OCI-LY3 (cell line): ENCODE measurements at regions not wholly inside any gene's neighbourhood (a gene's known extent, or its start where the extent isn't known, plus 50 kb on each side); places are given as distances from the start of the nearest gene placed in this dataset.

ENCODE experiments used
- EZH2phosphoT487 ChIP-seq: fragments of 200-600 bp; shearing (Covaris generic); IDR thresholded peaks from 2 replicates; pipeline ENCODE4 v1.6.1; 2018; ENCODE audit warnings: antibody characterized with exemption, mixed run types, low read depth
- TF ChIP-seq, protein P1 (sequence below): fragments of 200-600, 300-600 bp; sonication (generic); IDR thresholded peaks from 2 replicates; pipeline ENCODE4 v1.5.1; 2014; ENCODE audit warnings: antibody characterized with exemption, low read length, low read depth

DNA sequence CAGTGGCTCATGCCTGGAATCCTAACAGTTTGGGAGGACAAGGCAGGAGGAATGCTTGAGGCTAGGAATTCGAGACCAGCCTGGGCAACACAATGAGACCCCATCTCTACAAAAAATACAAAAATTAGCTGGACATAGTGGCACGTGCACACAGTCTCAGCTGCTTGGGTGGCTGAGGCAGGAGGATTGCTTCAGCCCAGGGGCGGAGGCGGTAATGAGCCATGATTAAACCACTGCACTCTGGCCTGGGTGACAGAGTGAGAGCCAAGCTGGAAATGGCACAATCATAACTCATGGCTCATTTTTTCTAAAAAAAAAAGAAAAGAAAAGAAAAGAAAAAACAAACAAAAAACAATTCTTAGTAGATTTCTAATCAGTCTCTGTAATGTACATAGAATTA is 446.2 kb downstream of the ELAVL2 start:
- TF ChIP-seq, protein P1, sequence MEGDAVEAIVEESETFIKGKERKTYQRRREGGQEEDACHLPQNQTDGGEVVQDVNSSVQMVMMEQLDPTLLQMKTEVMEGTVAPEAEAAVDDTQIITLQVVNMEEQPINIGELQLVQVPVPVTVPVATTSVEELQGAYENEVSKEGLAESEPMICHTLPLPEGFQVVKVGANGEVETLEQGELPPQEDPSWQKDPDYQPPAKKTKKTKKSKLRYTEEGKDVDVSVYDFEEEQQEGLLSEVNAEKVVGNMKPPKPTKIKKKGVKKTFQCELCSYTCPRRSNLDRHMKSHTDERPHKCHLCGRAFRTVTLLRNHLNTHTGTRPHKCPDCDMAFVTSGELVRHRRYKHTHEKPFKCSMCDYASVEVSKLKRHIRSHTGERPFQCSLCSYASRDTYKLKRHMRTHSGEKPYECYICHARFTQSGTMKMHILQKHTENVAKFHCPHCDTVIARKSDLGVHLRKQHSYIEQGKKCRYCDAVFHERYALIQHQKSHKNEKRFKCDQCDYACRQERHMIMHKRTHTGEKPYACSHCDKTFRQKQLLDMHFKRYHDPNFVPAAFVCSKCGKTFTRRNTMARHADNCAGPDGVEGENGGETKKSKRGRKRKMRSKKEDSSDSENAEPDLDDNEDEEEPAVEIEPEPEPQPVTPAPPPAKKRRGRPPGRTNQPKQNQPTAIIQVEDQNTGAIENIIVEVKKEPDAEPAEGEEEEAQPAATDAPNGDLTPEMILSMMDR, result no peak
- no peak for TF ChIP-seq EZH2phosphoT487
